ENCODE measurements at regions not wholly inside any gene's neighbourhood (a gene's known extent, or its start where the extent isn't known, plus 50 kb on each side); places are given as distances from the start of the nearest gene placed in this dataset.

DNA sequence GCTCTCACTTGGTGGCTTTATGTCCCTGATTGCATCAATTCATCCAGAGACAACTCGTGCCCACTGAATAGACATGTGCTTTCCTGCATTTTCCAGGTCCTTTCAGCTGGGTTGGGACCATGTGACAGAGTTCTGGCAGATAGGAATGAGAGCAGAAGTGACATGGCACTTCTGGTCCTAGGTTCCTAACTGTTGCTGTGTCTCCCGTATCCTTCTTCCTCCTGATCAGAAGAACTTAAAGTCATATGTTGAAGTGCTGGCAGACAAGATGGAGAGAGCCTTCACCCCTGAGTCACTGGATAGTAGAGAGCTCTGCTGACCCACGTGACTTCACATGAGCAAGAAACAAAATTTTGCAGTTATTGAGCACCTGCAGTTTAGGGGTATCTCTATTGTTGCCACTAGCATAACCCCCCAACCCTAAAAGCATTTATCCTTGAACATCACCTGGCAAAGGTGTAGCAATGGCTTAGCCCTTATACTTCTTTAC, 80.0 kb downstream of the NREP start:
- peak; percentile 18 for DNase-seq (ENCODE audit: low spot score)

DNA sequence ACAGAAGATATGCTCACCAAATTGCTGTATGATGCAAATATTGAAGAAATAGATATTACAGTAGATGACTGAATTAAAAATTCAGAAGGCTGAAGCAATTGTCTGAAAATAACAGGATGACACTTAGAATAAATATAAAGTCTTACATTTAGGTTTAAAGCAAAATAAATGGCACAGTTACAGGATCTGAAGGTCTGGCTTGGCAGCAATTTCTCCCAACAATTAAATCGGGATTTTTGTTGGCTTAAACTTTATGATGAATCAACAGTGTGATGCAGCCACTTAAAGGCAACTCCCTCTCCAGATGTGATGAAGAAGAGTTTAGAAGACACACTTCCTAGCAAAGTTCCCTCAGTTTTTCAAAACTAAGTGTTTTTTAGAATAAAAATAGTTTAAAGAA, 80.5 kb downstream of the NREP start:
- peak; percentile 62 for DNase-seq (ENCODE audit: low spot score)

DNA sequence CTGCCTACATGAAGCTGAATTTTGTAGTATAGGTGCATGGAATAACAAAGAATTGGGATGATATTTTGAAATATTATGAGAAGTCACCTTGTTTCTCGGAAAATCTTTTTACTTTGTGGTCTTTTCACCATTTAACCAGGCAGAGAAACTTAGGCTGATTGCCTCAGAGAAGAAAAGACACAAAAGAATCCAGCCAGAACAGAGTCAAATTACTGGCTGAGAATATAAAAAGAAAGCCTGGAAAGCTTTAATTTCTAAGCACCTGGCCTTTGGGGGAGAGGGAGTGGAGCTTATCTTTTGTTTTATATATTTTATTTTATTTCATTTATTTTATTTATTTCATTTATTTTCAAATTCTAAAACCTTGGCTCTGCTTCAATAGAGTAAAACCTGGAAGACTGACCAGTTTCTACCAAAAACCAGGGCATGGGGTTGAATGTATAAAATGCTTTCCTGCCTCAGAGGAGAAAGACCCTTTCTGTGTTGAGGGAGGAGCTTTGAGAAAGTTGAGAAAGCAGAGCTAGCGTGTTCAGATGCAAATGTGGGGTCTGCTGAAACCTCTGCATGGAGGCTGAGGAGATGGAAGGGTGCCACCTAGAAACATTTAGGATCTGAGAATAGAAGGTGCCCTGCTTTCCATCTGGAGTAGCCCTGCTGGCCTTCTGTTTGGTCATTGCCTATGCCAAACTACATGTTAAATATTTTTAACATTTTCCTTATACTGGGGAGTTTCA, 81.6 kb downstream of the NREP start:
- DNase-seq (ENCODE audit: low spot score): no peak

DNA sequence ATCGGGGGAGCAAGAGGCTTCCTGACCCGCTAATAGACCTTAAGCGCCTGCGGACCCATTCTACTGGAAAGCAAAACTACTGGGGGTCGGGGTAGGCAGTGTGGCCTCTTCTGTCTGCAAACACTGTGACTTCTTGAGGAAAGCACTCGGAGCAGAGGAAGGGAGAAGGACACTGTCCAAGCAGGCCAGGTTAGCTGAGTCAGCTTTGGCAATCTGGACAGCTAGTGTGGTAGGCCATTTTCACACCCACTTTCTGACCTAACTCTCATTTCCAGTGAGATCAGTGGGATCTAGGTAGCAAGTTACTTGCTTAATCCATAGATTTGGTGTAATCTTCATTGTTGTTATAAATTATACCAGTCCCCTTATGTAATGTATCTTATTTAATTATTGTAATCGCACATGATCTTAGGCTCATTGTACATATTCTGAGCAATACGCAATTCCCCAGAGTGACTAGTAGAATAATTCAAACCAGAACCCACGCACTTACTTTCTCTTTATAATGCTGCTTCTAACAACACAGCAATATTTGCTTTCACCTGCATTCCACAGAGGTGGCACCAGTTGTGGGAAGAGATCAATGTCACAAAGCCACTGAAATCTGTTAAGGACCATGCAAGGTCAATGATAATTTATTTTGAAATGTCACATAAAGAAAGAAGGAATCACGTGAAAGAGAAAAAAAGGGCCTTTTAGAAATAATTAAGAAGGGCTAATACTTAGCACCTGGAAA, 82.9 kb downstream of the NREP start:
- DNase-seq (ENCODE audit: low spot score): no peak

DNA sequence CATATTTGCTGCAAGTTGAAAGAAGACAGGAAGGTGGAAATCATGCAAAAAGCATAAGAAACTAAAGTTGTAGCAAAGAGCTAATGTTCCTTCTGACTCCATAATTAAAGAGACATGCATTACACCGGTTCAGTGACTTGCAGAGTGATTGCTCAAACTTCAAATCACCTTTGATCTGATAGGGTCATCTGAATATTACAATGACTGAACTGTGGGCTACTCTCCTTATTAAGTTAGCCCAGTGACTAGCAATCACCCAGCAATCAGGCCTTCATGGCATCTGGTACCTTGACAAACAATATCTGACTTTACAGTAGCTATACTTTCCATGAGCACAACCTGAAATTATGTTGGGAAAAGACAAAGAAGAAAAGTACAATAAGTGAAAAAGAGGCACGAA, 84.9 kb downstream of the NREP start:
- no peak for DNase-seq (ENCODE audit: low spot score)

DNA sequence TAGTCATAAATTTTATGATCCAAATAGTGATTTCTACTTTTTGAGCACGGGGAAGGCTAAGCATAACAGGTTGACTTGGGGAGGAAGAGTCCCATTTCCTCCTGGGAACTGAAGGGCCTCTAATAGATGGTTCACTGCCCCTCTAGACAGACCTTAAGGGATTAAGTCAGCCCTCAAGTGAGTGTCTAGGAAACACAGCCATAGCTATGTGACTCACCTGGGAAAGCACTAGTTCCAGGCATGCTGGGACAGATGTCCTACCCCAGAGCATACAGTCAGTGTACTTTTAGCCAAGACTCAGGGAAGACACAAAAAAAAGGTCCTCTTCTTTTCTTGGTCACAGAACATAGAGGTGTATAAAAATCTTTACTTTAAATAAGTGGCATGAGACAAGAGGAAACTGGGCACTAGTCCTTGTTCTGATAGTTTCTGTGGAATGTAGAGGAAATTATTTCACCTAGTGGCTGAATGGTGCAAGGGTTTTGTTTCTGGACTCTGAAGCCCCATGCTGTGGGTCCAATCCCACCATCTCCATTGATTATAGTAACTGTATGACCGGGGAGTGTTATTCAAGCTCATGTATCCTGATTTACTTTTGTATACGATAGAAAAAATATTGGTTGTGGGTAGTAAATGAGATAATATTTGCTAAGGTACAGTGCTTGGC, 86.0 kb downstream of the NREP start:
- no peak for DNase-seq (ENCODE audit: low spot score)

DNA sequence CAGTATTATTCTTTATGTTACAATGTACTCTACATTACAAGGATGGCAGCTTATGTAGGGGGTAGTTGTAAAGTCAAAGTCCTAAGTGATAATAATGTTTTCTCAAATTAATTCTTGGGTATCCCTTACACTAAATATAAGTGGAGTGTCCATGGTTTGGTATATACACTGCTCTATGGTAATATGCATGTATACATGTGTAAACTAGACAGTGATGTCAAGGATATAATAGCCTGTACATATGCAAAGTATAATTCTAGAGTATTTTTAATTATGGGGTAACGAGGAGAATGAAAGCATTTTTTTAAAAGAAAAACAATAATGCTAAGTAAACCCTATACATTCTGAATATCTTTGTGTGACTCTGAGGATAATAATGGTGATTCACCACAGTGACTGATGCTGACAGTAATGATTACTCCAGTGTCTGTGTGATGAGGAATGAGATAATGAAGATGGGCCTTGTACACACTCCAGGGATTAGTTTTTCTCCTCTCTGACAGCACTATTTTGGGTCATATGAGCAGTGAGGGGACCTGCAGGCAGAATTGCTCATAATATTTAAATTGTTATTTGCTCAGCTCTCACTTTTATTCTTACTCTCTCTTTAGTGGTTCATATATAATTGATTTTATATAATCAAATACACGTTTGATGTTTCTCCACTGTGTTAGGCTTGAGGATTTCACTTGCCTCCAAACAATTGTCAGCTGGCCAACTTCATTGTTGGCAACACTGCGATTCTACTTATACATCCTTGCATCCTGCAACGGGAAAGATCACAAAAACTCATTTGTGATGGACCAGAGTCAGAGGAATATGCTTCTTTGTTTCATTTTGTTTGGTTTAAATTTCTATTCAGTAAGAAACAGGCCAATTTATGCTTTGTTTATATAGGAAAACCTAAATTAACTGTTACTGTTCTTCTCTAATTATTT, 88.2 kb downstream of the NREP start:
- DNase-seq (ENCODE audit: low spot score): peak; percentile 41

DNA sequence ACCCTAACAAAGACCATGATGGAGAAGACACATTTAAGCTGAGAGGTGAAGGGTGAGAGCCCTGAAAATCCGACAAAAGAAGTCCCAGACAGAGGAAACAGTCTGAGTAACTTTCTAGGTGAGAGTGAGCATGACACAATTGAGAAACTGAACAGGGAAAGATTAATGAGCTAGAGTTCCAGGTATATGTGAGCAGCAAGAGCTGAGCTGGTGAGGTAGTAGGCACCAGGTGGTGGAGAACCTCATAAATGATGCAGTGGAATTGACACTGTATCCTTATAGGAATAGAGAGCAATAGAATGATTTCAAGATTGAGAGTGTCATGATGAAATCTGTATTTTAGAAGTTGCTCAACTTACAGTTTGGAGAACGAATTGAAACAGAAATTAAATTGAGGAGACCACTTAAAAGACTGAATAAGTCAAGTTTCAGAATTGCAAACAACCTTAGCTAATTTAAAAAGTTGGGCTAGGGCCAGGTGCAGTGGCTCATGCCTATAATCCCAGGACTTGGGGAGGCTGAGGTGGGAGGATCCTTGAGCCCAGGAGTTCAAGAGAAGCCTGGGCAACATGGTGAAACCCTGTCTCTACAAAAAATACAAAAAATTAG, 89.8 kb downstream of the NREP start:
- no peak for DNase-seq (ENCODE audit: low spot score)

DNA sequence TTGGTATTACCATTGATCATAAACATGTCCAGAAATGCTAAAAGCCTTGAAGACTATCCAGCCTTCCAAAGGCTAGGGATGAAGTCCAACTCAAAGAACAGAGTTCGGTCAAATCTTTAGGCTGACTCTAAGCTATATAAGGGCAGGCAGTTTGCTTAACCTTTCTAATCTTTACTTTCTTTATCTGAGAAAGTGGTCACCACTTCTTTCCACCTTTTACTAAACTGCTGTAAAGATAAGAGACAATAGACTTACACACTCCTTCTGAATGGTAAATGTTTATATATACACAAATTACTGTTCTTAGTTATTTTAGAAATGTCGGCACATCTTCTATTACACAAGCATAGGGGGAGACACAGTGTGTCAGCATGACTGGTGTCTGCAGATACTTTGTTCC, 100.4 kb downstream of the NREP start:
- no peak for DNase-seq (ENCODE audit: low spot score)

DNA sequence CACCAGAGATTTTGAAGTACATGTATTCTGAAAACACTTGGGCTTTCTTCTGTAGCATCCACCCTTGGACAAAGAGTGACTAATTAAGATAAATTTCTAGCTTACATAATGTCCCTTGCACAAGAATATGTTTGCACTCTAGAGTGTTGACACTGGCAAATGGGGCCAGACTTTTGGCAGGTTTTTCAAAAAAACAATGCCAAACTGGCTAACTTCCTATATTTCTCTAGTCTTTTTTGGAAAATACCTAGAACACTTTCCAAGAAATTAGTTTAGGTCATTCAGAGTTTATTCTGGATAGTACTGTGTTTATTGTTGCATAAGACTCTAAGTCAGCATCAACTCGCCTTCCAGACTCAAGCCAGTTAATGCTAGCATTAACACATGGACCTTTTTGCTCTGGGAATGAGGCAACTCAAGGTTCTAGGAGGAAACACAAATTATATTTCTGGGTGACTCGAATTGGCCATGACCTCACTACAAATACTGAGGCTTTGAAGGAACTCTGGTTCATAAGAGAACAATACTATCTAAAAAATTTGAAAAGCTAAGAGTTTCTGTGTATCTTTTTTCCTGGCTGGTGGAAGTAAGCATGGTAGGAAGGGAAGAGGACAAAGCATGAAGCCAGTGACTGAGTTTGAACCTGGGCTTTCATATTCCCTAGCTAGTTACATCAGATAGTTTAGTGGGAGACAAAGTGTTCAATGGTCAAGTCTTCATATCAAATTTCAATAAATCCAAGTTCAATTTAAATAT, 101.6 kb downstream of the NREP start:
- peak; percentile 59 for DNase-seq (ENCODE audit: low spot score)

DNA sequence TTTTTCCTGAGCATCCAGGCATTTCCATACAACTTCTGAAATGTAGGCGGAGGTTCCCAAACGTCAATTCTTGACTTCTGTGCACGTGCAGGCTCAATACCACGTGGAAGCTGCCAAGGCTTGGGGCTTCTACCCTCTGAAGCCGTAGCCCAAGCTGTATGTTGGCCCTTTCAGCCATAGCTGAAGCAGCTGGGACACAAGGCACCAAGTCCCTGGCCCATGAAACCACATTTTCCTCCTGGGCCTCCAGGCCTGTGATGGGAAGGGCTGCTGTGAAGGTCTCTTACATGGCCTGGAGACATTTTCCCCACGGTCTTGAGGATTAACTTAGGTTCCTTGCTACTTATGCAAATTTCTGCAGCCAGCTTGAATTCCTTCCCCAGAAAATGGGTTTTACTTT, 103.6 kb downstream of the NREP start:
- DNase-seq (ENCODE audit: low spot score): no peak

DNA sequence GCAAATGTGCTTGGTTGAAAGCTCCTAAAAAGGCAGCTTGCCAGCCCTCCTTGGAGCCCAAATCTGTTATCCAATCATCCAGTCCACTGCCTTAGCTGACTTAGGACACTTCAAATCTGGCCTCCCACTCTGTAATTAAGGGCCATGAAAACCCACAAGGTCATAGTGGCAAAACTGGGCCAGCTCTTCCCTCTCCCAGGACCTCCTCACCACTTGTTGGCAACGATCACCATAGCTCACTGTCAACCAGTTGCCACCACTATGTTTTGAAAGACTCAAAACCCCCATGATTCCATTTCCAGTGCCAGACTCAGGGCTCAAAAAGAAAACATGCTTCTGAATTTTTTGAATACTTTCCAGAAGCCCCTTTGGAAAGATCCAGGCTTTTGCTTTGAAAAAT, 107.5 kb downstream of the NREP start:
- DNase-seq (ENCODE audit: low spot score): no peak

DNA sequence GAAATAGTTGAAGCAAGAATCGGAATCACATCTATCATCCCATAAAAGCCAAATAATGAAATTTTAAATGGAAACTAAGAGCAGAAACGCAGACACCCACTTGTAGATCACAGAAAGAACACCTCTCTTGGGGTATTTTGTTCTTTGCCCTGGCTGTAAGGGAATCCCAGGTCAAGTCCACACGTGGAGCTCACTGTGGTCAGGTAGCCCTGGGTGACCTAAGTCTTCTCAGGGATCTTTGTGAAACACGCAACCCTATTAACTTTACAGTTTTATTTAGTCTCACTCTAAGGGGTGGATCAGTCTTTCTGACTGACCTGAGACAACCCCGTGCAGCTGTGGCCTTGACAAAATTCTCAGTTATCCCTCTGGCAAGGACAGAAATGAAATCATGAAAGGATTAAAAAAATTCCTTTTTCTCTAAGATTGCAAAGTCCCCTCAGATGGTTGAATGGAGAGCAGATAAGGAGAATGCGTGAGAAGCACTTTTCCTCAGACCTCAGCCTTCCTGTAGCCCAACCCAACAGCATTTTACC, 111.6 kb downstream of the NREP start:
- no peak for DNase-seq (ENCODE audit: low spot score)

DNA sequence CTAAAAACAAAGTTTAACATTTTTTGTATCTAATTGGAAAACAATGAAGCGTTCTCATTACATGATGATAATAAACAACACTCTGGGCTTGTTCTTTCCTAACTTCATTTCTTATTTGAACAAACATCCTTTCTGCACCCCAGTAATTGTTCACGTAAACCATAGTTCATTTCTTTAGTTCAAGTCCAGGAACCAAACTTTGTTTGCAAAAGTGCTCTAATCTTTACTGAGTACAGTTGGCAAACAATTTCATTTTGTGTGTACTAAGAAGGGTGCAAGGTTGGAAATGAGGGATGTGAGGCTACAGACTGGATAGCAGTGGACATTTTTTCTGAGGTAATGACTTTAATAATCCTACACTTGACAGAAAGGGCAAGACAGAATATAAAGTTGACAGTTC, 113.5 kb downstream of the NREP start:
- no peak for DNase-seq (ENCODE audit: low spot score)

DNA sequence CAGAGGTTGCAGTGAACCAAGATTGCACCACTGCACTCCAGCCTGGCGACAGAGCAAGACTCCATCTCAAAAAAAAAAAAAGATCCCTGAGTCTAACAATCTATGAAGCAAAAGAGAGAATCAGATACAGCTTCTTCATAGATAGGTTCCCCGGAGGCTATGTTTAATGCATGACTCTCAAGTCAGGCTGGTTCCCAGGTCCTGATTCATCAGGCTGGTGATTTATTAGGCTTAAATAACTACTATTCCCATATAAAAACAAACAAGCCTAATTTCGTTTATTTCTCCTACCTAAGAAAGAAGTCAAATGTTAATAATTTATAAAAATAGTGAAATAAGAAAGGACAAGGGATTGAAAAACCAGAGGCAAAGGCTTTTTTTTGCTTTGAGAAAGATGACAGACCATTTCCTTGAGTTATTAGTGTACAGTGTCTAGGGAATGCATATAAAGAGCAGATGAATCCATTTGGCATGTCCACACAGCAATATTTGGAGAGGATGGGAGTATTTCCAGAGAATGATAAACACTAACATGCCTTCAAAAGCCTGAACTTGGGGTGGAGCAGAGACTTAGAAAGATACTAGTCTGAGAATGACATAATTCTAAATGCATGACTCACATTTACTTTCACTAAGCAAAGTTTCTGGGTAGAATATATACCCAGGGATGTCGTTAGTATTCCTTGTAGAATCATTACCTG, 115.3 kb downstream of the NREP start:
- DNase-seq (ENCODE audit: low spot score): peak; percentile 66

DNA sequence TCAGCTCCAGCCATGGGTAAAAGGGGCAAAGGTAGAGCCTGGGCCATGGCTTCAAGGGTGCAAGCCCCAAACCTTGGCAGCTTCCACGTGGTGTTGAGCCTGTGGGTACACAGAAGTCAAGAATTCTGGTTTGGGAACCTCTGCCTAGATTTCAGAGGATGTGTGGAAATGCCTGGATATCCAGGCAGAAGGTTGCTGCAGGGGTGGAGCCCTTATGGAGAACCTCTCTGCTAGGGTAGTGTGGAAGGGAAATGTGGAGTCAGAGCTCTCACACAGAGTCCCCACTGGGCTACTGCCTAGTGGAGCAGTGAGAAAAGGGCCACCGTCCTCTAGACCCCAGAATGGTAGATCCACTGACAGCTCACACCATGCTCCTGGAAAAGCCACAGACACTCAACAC, 117.1 kb downstream of the NREP start:
- no peak for DNase-seq (ENCODE audit: low spot score)

DNA sequence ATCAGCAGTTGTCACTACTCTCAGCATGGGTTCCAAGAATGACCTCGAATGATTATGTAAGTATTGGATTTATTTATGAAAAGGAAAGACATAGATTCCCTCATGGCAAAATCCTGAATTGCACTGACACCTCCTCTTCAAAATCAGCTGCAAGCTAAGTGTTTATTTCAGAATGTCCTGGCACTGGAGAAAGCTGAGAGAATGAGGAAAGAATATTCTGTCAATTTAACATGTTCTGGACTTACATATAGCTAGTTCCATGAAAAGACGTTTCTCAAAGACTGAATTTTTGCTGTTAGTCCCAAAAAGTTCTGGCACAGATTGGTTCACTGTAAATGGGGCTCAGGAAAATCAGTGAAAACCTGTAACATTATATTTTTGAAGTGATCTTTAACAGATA, 120.3 kb downstream of the NREP start:
- DNase-seq (ENCODE audit: low spot score): no peak

DNA sequence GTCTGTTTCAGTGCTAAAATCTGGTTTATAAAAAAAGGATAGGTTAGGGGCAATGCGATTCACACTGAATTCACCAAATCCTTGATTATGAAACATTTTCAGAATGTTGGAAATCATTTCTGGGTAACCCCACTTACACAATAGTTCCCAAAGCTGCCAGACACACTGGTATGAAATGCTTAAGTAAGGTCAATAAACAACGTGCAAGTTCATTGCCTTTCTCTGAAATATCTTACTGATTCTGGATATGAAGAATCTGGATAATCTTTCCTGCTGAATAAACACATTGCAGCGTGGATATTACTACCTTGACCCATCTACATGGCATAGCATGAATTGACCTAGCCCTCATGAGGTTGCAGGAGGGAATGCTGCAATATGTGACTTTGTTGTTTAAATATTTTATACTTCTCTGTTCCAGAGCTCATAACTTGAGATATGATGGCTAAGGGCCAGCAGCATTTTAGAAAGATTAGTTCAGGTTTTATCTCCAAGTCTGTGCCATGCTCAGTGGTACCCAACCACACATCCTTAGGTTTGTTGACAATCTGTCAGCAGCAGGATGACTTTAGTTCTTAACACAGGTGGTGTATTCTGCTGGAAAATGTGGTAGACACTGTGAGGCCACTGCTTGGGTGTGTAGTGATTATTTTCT, 121.0 kb downstream of the NREP start:
- peak; percentile 36 for DNase-seq (ENCODE audit: low spot score)

DNA sequence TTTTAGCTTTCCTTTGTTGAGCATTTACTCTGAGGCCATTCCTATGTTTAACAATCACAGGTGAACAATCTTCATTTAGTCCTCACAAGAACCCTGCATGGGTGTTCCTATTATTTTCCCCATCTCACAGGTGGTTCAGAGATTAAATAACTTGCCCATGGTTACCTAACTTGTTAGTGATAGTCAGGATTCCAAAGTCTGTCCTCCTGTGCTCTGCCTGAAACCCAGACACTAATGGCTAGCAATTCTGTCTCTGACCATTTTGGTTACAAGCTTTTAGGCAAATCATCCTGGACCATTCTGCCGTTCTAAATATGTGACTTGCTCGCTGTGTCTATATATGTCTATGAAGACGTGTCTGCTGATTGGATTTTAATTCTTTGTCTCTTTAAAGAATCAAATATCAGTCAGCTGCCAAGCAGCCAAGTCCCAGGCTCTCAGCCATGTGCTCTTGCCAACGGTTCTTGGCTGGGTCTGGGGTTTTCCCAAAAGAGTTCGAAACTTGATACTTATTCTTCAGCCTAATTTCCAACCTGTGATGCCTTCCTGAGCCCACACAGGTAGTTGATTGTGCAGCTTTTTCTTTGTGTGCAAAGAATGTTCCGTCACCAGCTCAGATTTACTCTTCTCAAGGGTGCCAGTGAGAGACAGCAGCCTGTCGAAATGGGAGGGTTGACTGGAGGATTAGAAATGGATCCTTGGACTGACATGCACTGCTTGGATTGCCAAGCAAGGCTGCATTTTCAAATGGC, 121.7 kb downstream of the NREP start:
- no peak for DNase-seq (ENCODE audit: low spot score)

Data from GM03348 (cell line).